ENCODE measurements at regions not wholly inside any gene's neighbourhood (a gene's known extent, or its start where the extent isn't known, plus 50 kb on each side); places are given as distances from the start of the nearest gene placed in this dataset.
"Not testable (repeated sequence)": the region's sequence is repeated elsewhere in the genome, so short reads cannot be mapped to it uniquely, and the experiment has no call there.

GRCh38 chr13:33420117-33420516 lies 134.6 kb upstream of the STARD13 start:
- H3K36me3 Mint-ChIP-seq; H3K4me3 Mint-ChIP-seq; H3K9me3 ChIP-seq (ENCODE audit: control insufficient read depth in 1 of 2, low read length in 2 of 2); POLR2A ChIA-PET (ENCODE audit: partially characterized antibody); DNase-seq; H3K36me3 ChIP-seq (ENCODE audit: insufficient read depth, low read length); intact Hi-C loops (cut with micrococcal nuclease); H3K27ac ChIP-seq (ENCODE audit: low read depth, low read length); H3K27me3 ChIP-seq (ENCODE audit: insufficient read depth, low read length); H3K4me1 ChIP-seq (ENCODE audit: insufficient read depth, low read length); H3K4me1 Mint-ChIP-seq; H3K4me3 ChIP-seq (ENCODE audit: low read length in 2 of 2); CTCF ChIA-PET (ENCODE audit: partially characterized antibody); H3K27ac Mint-ChIP-seq: not testable (repeated sequence)
- H3K27me3 Mint-ChIP-seq, result peaks cover 4 to 12% of the 10 kb centered on the region in 2 donors
- peaks cover 0 to 10% (median 8%) of the 10 kb centered on the region in 8 donors for H3K9me3 Mint-ChIP-seq

- Histone ChIP-seq H3K4me1 (ENCODE audit: insufficient read depth, low read length) (no peaks in the 10 kb centered on the region), H3K27me3 (ENCODE audit: insufficient read depth, low read length) (no peaks in the 10 kb centered on the region), H3K36me3 (ENCODE audit: insufficient read depth, low read length) (no peaks in the 10 kb centered on the region), H3K4me3 (ENCODE audit: low read length in 2 of 2) (no peak overlapping the region), H3K9me3 (ENCODE audit: control insufficient read depth in 1 of 2, low read length in 2 of 2) (no peaks in the 10 kb centered on the region), H3K27ac (ENCODE audit: low read depth, low read length) (no peak overlapping the region)
- Mint-ChIP-seq H3K4me1 (no peaks in the 10 kb centered on the region), H3K27me3 (peaks cover 0 to 1% of the 10 kb centered on the region in 2 donors), H3K9me3 (peaks cover 0 to 4% (median 0%) of the 10 kb centered on the region in 8 donors), H3K27ac (no peak overlapping the region), H3K36me3 (no peaks in the 10 kb centered on the region), H3K4me3 (no peak overlapping the region)
- ChIA-PET POLR2A (ENCODE audit: partially characterized antibody) (no interaction called here), CTCF (ENCODE audit: partially characterized antibody) (interaction anchor here (0.6 kb wide), 1 partner anchor 22 kb away, joined by 3 read pairs; no protein-coding TSS in a partner anchor)
- DNase-seq, result no peak
- intact Hi-C loops (cut with micrococcal nuclease), result no loop called here
These were observed 140.6 kb upstream of the STARD13 start for GRCh38 chr13:33426131-33426530.

- Mint-ChIP-seq H3K4me3 (no peak overlapping the region), H3K36me3 (no peaks in the 10 kb centered on the region), H3K4me1 (peaks cover 0 to 3% (median 0%) of the 10 kb centered on the region in 4 donors), H3K27ac (no peak overlapping the region), H3K9me3 (no peaks in the 10 kb centered on the region), H3K27me3 (peaks cover 2 to 4% of the 10 kb centered on the region in 2 donors)
- H3K36me3 ChIP-seq (ENCODE audit: insufficient read depth, low read length), result no peaks in the 10 kb centered on the region
- H3K4me3 ChIP-seq (ENCODE audit: low read length in 2 of 2), result no peak overlapping the region
- H3K27ac ChIP-seq (ENCODE audit: low read depth, low read length), result no peak overlapping the region
- intact Hi-C loops (cut with micrococcal nuclease), result no loop called here
- no peaks in the 10 kb centered on the region for H3K4me1 ChIP-seq (ENCODE audit: insufficient read depth, low read length)
- H3K27me3 ChIP-seq (ENCODE audit: insufficient read depth, low read length), result no peaks in the 10 kb centered on the region
- H3K9me3 ChIP-seq (ENCODE audit: control insufficient read depth in 1 of 2, low read length in 2 of 2), result no peaks in the 10 kb centered on the region
- no peak for DNase-seq
- ChIA-PET POLR2A (ENCODE audit: partially characterized antibody) (no interaction called here), CTCF (ENCODE audit: partially characterized antibody) (no interaction called here)
These were observed 147.8 kb upstream of the STARD13 start for GRCh38 chr13:33433316-33433715.

- ChIA-PET POLR2A (ENCODE audit: partially characterized antibody) (no interaction called here), CTCF (ENCODE audit: partially characterized antibody) (no interaction called here)
- Mint-ChIP-seq H3K4me3 (no peak overlapping the region), H3K9me3 (no peaks in the 10 kb centered on the region), H3K27ac (no peak overlapping the region), H3K4me1 (peaks cover 0 to 3% (median 0%) of the 10 kb centered on the region in 4 donors), H3K36me3 (no peaks in the 10 kb centered on the region), H3K27me3 (peaks cover 2 to 4% of the 10 kb centered on the region in 2 donors)
- Histone ChIP-seq H3K4me1 (ENCODE audit: insufficient read depth, low read length) (no peaks in the 10 kb centered on the region), H3K9me3 (ENCODE audit: control insufficient read depth in 1 of 2, low read length in 2 of 2) (no peaks in the 10 kb centered on the region), H3K27me3 (ENCODE audit: insufficient read depth, low read length) (no peaks in the 10 kb centered on the region), H3K27ac (ENCODE audit: low read depth, low read length) (no peak overlapping the region), H3K36me3 (ENCODE audit: insufficient read depth, low read length) (no peaks in the 10 kb centered on the region), H3K4me3 (ENCODE audit: low read length in 2 of 2) (no peak overlapping the region)
- intact Hi-C loops (cut with micrococcal nuclease), result no loop called here
- DNase-seq, result no peak
These were observed 149.1 kb upstream of the STARD13 start for GRCh38 chr13:33434676-33435075.

GRCh38 chr13:33435207-33435606 lies 149.7 kb upstream of the STARD13 start:
- H3K27me3 ChIP-seq (ENCODE audit: insufficient read depth, low read length), result no peaks in the 10 kb centered on the region
- peaks cover 2 to 4% of the 10 kb centered on the region in 2 donors for H3K27me3 Mint-ChIP-seq
- no peaks in the 10 kb centered on the region for H3K9me3 ChIP-seq (ENCODE audit: control insufficient read depth in 1 of 2, low read length in 2 of 2)
- H3K4me1 Mint-ChIP-seq, result peaks cover 0 to 3% (median 0%) of the 10 kb centered on the region in 4 donors
- DNase-seq, result no peak
- H3K36me3 Mint-ChIP-seq, result no peaks in the 10 kb centered on the region
- ChIA-PET POLR2A (ENCODE audit: partially characterized antibody) (no interaction called here), CTCF (ENCODE audit: partially characterized antibody) (no interaction called here)
- H3K4me3 Mint-ChIP-seq, result no peak overlapping the region
- no peak overlapping the region for H3K4me3 ChIP-seq (ENCODE audit: low read length in 2 of 2)
- no peak overlapping the region for H3K27ac ChIP-seq (ENCODE audit: low read depth, low read length)
- no peak overlapping the region for H3K27ac Mint-ChIP-seq
- no peaks in the 10 kb centered on the region for H3K4me1 ChIP-seq (ENCODE audit: insufficient read depth, low read length)
- no peaks in the 10 kb centered on the region for H3K9me3 Mint-ChIP-seq
- no peaks in the 10 kb centered on the region for H3K36me3 ChIP-seq (ENCODE audit: insufficient read depth, low read length)
- intact Hi-C loops (cut with micrococcal nuclease), result no loop called here

- Mint-ChIP-seq H3K4me1 (peaks cover 0 to 3% (median 0%) of the 10 kb centered on the region in 4 donors), H3K27me3 (peaks cover 5 to 8% of the 10 kb centered on the region in 2 donors), H3K27ac (no peak overlapping the region), H3K9me3 (no peaks in the 10 kb centered on the region), H3K36me3 (no peaks in the 10 kb centered on the region), H3K4me3 (no peak overlapping the region)
- intact Hi-C loops (cut with micrococcal nuclease), result no loop called here
- ChIA-PET CTCF (ENCODE audit: partially characterized antibody) (no interaction called here), POLR2A (ENCODE audit: partially characterized antibody) (no interaction called here)
- no peak for DNase-seq
- Histone ChIP-seq H3K4me1 (ENCODE audit: insufficient read depth, low read length) (no peaks in the 10 kb centered on the region), H3K27me3 (ENCODE audit: insufficient read depth, low read length) (no peaks in the 10 kb centered on the region), H3K36me3 (ENCODE audit: insufficient read depth, low read length) (no peaks in the 10 kb centered on the region), H3K27ac (ENCODE audit: low read depth, low read length) (no peak overlapping the region), H3K4me3 (ENCODE audit: low read length in 2 of 2) (no peak overlapping the region), H3K9me3 (ENCODE audit: control insufficient read depth in 1 of 2, low read length in 2 of 2) (no peaks in the 10 kb centered on the region)
These were observed 153.4 kb upstream of the STARD13 start for GRCh38 chr13:33438918-33439317.

- Histone ChIP-seq H3K27ac (ENCODE audit: low read depth, low read length) (no peak overlapping the region), H3K4me3 (ENCODE audit: low read length in 2 of 2) (no peak overlapping the region), H3K27me3 (ENCODE audit: insufficient read depth, low read length) (no peaks in the 10 kb centered on the region), H3K4me1 (ENCODE audit: insufficient read depth, low read length) (no peaks in the 10 kb centered on the region), H3K36me3 (ENCODE audit: insufficient read depth, low read length) (no peaks in the 10 kb centered on the region), H3K9me3 (ENCODE audit: control insufficient read depth in 1 of 2, low read length in 2 of 2) (no peaks in the 10 kb centered on the region)
- no peaks in the 10 kb centered on the region for H3K36me3 Mint-ChIP-seq
- H3K4me1 Mint-ChIP-seq, result no peaks in the 10 kb centered on the region
- H3K4me3 Mint-ChIP-seq, result no peak overlapping the region
- H3K27ac Mint-ChIP-seq, result no peak overlapping the region
- no peaks in the 10 kb centered on the region for H3K9me3 Mint-ChIP-seq
- ChIA-PET POLR2A (ENCODE audit: partially characterized antibody) (no interaction called here), CTCF (ENCODE audit: partially characterized antibody) (no interaction called here)
- intact Hi-C loops (cut with micrococcal nuclease), result no loop called here
- peaks cover 1 to 6% of the 10 kb centered on the region in 2 donors for H3K27me3 Mint-ChIP-seq
- no peak for DNase-seq
These were observed 155.5 kb upstream of the STARD13 start for GRCh38 chr13:33441015-33441414.

- Histone ChIP-seq H3K4me3 (ENCODE audit: low read length in 2 of 2) (no peak overlapping the region), H3K4me1 (ENCODE audit: insufficient read depth, low read length) (no peaks in the 10 kb centered on the region), H3K27ac (ENCODE audit: low read depth, low read length) (no peak overlapping the region), H3K9me3 (ENCODE audit: control insufficient read depth in 1 of 2, low read length in 2 of 2) (no peaks in the 10 kb centered on the region), H3K27me3 (ENCODE audit: insufficient read depth, low read length) (no peaks in the 10 kb centered on the region), H3K36me3 (ENCODE audit: insufficient read depth, low read length) (no peaks in the 10 kb centered on the region)
- intact Hi-C loops (cut with micrococcal nuclease), result no loop called here
- no peaks in the 10 kb centered on the region for H3K4me1 Mint-ChIP-seq
- CTCF ChIA-PET (ENCODE audit: partially characterized antibody), result no interaction called here
- H3K9me3 Mint-ChIP-seq, result no peaks in the 10 kb centered on the region
- no peak for DNase-seq
- POLR2A ChIA-PET (ENCODE audit: partially characterized antibody), result no interaction called here
- no peak overlapping the region for H3K27ac Mint-ChIP-seq
- H3K27me3 Mint-ChIP-seq, result peaks cover 3 to 6% of the 10 kb centered on the region in 2 donors
- no peak overlapping the region for H3K4me3 Mint-ChIP-seq
- no peaks in the 10 kb centered on the region for H3K36me3 Mint-ChIP-seq
These were observed 159.5 kb upstream of the STARD13 start for GRCh38 chr13:33445024-33445423.

Data from CD4-positive, alpha-beta memory T cell (primary cell).